NCI-H460 (cell line): ENCODE measurements at regions not wholly inside any gene's neighbourhood (a gene's known extent, or its start where the extent isn't known, plus 50 kb on each side); places are given as distances from the start of the nearest gene placed in this dataset.
"Not testable (repeated sequence)": the region's sequence is repeated elsewhere in the genome, so short reads cannot be mapped to it uniquely, and the experiment has no call there.

Experiments
- DNase-seq: peaks from one replicate; pipeline ENCODE4 v3.0.0-alpha.2; 2016; ENCODE audit warnings: low read depth; ENCODE audit errors: extremely low read depth

DNA sequence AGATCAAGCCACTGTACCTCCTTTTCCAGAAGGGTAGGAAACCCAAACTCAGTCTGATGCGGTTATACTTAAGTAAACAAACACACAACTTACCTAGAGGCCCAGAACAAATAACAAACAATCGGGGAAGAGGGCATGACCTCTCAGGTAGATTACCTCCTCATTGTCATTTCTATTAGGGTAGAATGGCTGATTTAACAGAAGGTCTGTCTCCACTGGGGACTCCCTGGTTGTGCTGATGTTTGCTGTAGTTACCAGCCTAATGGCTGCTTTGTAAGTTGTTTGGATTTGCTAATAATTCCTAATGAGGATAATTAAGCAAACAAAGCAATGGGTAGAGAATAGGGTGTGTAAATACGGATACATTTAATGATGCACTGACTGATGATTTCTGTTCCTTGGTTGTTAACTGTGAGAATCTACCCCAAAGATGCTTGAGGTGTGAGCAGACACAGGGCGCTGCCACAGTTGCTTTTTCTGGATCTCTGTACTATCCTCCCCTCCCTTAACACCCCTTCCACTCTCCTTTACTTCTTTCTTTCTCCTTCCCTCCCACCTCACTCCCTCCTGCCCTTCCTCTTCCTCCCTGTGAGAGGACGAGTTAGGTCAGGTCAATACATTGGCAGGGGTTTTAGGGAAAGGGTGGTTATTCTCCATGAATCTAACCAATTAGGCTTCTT, 332.0 kb upstream of the FZD8 start:
- DNase-seq, result not testable (repeated sequence)

DNA sequence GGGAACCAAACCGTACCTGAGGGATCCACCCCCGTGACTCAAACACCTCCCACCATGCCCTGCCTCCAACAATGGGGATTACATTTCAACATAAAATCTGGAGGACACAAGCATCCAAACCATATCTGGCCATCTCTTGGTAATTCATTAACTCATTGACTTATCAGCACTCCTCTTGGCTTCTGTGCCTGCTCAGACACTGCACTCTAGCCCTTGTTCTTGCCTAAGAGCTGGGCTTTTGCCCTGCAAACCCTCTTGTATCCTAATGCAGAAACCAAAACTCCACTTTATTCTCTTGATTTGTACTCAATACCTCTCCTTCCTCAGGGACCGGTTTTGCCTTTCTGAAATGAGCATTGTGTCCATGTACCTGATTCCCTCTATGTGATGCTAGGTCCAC, 330.2 kb upstream of the FZD8 start:
- DNase-seq, result no peak

DNA sequence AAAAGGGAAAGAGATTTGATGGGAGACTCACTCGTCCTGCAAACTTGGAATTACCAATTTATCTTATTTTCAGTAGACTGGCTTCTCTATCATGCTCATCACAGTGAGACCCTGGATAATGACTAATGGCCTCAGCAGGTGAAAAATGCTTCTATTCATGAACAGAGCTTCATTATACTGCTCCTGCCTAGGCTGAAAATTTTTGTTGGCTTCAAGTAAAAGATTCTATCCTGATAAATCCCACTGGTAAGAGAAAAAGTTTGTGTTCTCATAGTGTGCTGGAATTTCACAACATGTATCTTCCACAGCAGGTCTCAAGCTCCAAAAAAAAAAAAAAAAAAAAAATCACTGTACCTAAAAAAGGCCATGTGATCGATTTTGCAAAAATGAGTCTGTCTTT, 329.3 kb upstream of the FZD8 start:
- DNase-seq, result no peak

GRCh38 chr10:35963685-35964084, 321.6 kb upstream of the FZD8 start:
- no peak for DNase-seq

- no peak for DNase-seq
Measured at GRCh38 chr10:35961501-35961900, 319.4 kb upstream of the FZD8 start.

DNA sequence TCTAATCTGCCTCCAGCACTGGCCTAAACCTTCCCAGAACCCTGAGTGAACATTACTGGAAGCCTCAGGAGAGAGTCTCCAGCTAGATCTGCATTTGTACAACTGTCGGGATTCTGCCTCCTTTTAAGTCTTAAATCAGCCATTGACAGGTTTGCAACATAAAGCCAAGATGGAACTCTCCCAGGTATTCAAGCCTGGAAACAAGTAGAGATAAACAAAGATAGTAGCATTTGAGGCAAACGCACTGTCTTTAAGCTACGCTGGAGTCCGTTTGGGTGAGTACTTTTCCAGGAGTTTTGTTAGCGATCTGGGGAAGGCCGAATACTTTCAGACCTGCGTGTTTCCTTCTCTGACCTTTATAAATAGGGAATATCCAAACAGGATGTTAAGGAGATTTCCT, 317.2 kb upstream of the FZD8 start:
- DNase-seq, result no peak

DNA sequence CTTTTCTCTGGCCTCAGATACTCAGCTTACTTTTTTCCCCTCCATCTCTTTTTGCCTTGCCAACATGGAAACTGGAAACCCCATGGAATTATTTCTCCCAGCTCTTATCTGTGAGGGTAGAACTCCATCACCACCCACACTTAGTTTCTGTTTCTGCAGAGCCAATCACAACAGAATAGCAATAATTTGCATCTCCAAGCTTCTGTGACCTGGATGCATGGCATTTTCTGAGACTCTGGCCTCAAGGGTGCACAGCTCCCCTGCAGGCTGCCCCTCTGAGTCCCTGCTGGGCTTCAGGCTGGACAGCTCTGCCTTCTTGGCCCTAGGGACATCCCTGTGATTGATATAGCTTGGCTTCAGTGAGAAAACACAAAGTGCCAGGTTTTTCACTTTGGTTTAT, 316.5 kb upstream of the FZD8 start:
- DNase-seq, result not testable (repeated sequence)

DNA sequence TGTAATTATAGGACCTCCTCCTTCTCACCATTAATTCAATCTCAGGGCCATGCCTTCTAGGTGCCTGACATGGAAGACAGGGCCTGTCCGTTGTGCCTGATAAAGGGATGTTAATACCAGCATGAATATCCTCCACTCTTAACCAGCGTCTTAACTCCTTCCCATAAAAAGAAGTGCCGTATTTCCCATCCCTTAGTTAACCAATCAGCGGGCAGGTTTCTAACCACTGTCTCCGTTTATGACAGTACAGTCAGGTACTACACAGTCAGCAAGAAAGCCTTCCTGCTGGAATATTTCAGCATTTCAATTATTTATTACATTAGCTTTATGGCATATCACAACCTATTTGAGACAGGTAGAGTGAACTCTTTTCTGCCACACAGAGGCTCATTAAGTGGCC, 308.6 kb upstream of the FZD8 start:
- no peak for DNase-seq

- DNase-seq, result no peak
Measured at GRCh38 chr10:35950226-35950625, 308.1 kb upstream of the FZD8 start.

GRCh38 chr10:35949811-35950211, 307.7 kb upstream of the FZD8 start:
- DNase-seq, result no peak

- no peak for DNase-seq
Measured at GRCh38 chr10:35946556-35946955, 304.5 kb upstream of the FZD8 start.

DNA sequence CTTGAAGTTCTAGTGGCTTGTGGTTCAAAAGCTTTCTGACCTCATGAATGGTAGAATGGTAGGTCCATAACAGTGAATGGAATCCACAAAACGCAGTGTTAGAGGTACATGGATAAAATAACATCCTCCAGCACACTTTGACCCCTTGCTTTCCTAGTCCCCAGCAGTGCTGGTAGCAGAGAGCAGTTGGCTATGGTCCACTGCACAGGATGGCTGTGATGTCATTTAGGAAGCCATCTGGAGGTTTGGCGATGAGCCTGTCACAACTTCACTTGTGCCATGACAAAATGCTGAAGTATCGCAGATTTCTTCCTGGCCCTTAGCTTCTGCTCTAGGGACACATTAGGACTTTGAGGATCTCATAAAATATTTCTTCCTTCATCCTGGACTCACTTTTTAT, 300.0 kb upstream of the FZD8 start:
- no peak for DNase-seq

GRCh38 chr10:35940141-35941041, 298.3 kb upstream of the FZD8 start:
- no peak for DNase-seq

GRCh38 chr10:35938160-35938559, 296.1 kb upstream of the FZD8 start:
- DNase-seq, result no peak

DNA sequence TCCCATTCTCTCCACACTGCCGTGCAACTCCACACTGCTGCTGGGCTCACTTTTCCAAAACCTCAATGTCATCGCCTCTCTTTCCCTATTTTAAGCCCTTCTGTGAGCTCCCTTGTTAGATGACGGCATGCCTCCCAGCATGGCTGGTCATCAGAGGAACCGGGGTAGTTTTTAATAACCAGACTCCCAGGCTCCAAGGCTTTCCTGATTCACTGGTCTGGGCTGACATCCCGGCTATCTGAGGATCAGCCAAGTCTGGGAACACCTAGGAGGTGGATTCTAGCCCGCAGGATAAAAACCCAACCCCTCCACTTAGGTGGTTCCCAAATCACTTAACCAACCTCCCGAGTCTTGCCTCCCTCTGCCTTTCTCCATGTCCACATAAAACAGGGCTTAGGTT, 295.4 kb upstream of the FZD8 start:
- DNase-seq, result no peak

DNA sequence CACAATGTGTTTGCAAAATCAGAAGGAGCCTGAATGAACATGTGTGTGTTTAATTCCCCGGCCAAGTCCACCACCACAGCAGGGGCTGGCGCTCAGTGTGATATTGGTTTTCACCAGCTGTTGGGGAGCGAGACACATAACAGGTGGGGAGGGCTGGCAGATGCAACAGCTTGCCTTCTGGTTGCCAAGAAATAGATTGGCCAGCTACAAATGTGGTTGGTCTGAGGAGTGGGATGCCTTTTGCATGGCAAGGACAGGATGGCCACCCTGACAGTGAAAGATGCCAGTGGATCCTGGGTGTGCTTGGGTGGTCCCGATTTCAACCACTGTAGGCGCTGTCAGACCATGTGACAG, 292.5 kb upstream of the FZD8 start:
- DNase-seq, result no peak

DNA sequence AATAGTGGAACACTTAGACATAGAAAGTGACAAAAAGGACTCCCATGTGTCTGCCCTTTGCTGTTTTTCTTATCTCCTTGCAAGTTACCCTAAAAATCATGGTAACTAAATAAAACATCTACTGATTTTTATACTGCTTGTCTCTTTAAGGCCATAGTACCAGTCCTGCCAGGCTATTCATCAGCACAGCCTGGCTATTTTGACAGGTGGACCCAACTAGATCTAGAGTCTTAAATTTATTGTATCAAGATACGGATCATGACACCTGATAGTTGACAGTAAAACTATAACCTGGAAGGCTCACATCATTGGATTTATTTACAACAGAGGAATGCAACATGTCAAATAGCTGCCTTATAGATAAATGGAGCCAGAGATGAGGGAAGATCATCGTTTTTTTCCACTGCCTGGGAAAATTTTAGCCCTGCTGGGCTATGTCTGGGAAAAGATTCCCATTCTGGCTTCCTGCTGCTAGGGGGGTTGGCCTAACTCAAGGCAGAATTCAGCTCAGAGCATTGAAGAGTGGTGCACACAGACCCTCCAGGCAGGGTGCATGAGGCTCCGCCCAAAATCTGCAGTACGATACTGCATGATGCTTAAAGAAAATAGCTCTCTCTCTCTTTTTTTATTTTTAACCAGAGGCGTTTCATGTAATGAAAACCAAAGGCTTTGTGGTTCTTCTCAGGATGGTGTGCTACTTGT, 292.0 kb upstream of the FZD8 start:
- DNase-seq, result no peak

GRCh38 chr10:35933491-35933890, 291.4 kb upstream of the FZD8 start:
- DNase-seq, result no peak

DNA sequence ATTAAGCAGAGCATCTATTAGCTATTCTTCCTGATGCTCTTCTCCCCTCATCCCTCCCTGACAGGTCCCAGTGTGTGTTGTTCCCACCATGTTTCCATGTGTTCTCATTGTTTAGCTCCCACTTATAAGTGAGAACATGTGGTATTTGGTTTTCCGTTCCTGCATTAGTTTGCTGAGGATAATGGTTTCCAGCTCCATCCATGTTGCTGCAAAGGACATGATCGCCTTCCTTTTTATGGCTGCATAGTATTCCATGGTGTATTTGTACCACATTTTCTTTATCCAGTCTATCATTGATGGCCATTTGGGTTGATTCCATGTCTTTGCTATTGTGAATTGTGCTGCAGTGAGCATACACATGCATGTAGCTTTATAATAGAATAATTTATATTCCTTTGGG, 287.9 kb upstream of the FZD8 start:
- not testable (repeated sequence) for DNase-seq

DNA sequence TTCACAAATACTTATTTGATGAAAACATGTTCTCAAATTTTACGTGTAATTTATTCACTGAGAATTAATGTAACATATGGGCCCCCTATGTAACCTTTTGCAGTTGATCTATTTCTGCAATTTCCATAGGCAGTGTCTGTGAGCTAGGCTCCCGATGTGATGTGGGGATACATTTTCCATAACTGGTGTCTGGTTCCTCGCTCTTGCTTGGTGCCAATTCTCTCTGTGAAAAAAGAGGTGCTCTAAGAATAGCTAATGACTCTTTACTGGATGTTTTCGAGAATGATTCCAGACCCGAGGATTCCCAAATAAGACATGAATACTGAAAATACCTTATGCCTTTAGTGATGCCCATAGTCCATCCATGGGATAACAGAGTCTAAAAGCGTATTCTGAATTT, 286.7 kb upstream of the FZD8 start:
- DNase-seq, result no peak

DNA sequence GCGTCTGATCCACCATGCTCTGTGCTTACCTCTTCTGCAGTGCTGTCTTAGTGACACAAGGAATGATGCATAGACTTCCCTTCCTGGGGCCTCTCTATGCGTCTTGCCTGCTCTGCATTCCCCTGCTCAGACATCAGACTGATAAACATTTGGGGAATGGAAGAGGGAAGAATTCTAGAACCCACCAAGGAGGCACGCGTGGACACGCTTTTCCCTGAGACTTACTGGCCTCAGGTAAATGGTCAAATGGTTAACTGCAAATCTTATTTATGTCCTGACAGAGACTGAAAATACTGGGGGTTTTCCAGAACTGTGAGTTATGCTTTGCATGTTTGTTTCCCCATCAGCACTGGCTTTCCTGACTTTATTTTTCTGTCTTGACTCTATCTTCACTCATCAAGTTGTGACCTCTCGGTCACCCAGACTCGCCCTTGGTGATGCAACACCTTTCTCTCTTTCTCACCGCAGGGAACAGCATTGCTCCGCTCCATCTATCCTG, 285.9 kb upstream of the FZD8 start:
- DNase-seq, result no peak

- DNase-seq, result no peak
Measured at GRCh38 chr10:35927341-35927740, 285.2 kb upstream of the FZD8 start.
